Bronchial epithelial cell (primary cell): ENCODE measurements at regions not wholly inside any gene's neighbourhood (a gene's known extent, or its start where the extent isn't known, plus 50 kb on each side); places are given as distances from the start of the nearest gene placed in this dataset.

ENCODE experiments used
- DNase-seq: peaks from one replicate; pipeline ENCODE4 v3.0.0-alpha.2; 2010; ENCODE audit warnings: low read depth
- FAIRE-seq: peaks from 2 replicates; lab custom pipeline; 2011; peaks lifted over from hg19 to GRCh38; lab: Jason Lieb, UNC
- H3K27me3 ChIP-seq: 2 replicates; pipeline ENCODE4 v1.5.1; 2011; ENCODE audit warnings: low read length; ENCODE audit not compliant: control insufficient read depth, insufficient read depth
- H3K36me3 ChIP-seq: 2 replicates; pipeline ENCODE4 v1.5.1; 2011; ENCODE audit warnings: low read length; ENCODE audit not compliant: control insufficient read depth, insufficient read depth
- H3K4me3 ChIP-seq: 2 replicates; pipeline ENCODE4 v1.5.1; 2011; ENCODE audit warnings: mild to moderate bottlenecking, low read depth, low read length, control low read depth
- CTCF ChIP-seq: IDR thresholded peaks from 2 replicates; pipeline ENCODE4 v1.5.1; 2011; ENCODE audit warnings: mild to moderate bottlenecking, moderate library complexity, low read length, control low read depth, inconsistent platforms; ENCODE audit not compliant: insufficient read depth, severe bottlenecking

GRCh38 chr17:70810609-70811008 lies 641.3 kb downstream of the KCNJ2 start:
- DNase-seq (no peak), FAIRE-seq (no peak)
- TF ChIP-seq CTCF, result no peak
- no peak overlapping the region for H3K4me3 ChIP-seq
- no peaks in the 10 kb centered on the region for H3K36me3 ChIP-seq
- no peaks in the 10 kb centered on the region for H3K27me3 ChIP-seq

- no peak for DNase-seq
Observed at GRCh38 chr17:70813355-70813930, 644.1 kb downstream of the KCNJ2 start.

GRCh38 chr17:70819183-70819582 lies 649.9 kb downstream of the KCNJ2 start:
- no peak for DNase-seq
- no peaks in the 10 kb centered on the region for H3K27me3 ChIP-seq
- no peak for TF ChIP-seq CTCF
- H3K36me3 ChIP-seq, result no peaks in the 10 kb centered on the region
- no peak overlapping the region for H3K4me3 ChIP-seq
- no peak for FAIRE-seq

More at GRCh38 chr17:70813355-70813930, 644.1 kb downstream of the KCNJ2 start:
- no peaks in the 10 kb centered on the region for H3K36me3 ChIP-seq
- no peaks in the 10 kb centered on the region for H3K27me3 ChIP-seq
- H3K4me3 ChIP-seq, result no peak overlapping the region
- no peak for TF ChIP-seq CTCF
- no peak for FAIRE-seq

GRCh38 chr17:70820276-70820675 lies 650.9 kb downstream of the KCNJ2 start:
- no peaks in the 10 kb centered on the region for H3K36me3 ChIP-seq
- H3K27me3 ChIP-seq, result no peaks in the 10 kb centered on the region
- FAIRE-seq (no peak), DNase-seq (no peak)
- no peak for TF ChIP-seq CTCF
- no peak overlapping the region for H3K4me3 ChIP-seq

- TF ChIP-seq CTCF, result no peak
- no peak for DNase-seq
- FAIRE-seq, result no peak
- H3K36me3 ChIP-seq, result no peaks in the 10 kb centered on the region
- H3K4me3 ChIP-seq, result no peak overlapping the region
- no peaks in the 10 kb centered on the region for H3K27me3 ChIP-seq
Observed at GRCh38 chr17:70825321-70826125, 656.2 kb downstream of the KCNJ2 start.
